Fibroblast of villous mesenchyme (primary cell): ENCODE measurements at regions not wholly inside any gene's neighbourhood (a gene's known extent, or its start where the extent isn't known, plus 50 kb on each side); places are given as distances from the start of the nearest gene placed in this dataset.

Experiments used
- DNase-seq: peaks from one replicate; pipeline ENCODE4 v3.0.0-alpha.2; 2010; ENCODE audit warnings: low read depth
- H3K4me3 ChIP-seq: 2 replicates; pipeline ENCODE4 v1.5.1; 2011; ENCODE audit warnings: low read depth, mild to moderate bottlenecking, low read length
- CTCF ChIP-seq: IDR thresholded peaks from 2 replicates; pipeline ENCODE4 v1.5.1; 2012; ENCODE audit warnings: low read depth, mild to moderate bottlenecking, low read length; ENCODE audit not compliant: insufficient read depth

GRCh38 chr4:108378164-108378563 is 209.4 kb upstream of the LEF1 start:
- H3K4me3 ChIP-seq, result no peak overlapping the region
- no peak for TF ChIP-seq CTCF
- no peak for DNase-seq

- no peak for DNase-seq
- TF ChIP-seq CTCF, result no peak
- no peak overlapping the region for H3K4me3 ChIP-seq
These were observed 208.3 kb upstream of the LEF1 start for GRCh38 chr4:108377021-108377420.

DNA sequence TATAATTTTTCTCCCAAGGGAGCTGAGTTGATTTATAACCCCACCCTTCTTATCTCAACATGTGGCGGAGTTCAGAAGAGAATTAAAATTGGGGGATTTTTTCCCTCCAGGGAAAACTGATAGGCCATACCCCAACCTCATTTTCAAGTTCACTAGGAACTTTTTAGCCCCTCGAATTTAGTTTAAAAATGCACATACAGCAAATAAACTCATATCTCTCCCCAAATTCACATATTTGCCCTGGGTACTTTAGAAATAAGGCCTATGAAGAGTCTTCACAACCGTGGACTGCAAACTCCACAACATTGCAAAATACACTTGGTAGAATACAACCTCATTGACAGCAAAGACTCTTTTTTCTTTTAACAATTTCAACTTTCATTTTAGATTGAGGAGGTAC is 206.7 kb upstream of the LEF1 start:
- H3K4me3 ChIP-seq, result no peak overlapping the region
- TF ChIP-seq CTCF, result no peak
- no peak for DNase-seq

DNA sequence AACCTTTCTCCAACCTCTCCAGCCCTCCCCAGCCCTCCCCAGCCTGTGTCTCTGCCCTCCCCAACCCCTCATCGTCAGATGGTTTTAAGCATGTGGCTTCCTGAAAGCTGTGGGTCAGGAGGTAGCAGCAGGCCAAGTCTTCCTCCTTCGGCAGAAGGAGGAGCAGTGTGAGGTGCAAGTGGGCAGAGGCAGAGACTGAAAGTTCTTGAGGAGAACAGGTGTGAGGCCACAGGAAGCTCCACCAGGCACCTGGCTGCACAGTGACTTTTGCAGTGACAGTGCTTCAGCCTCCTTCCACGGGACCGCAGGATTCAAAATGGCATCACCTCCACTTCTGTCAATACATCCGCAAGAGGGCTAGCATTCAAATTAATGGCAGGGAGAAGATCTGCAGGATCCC is 203.9 kb upstream of the LEF1 start:
- no peak for DNase-seq

GRCh38 chr4:108371282-108371681 is 202.6 kb upstream of the LEF1 start:
- H3K4me3 ChIP-seq, result no peak overlapping the region
- TF ChIP-seq CTCF, result no peak
- no peak for DNase-seq

More for the DNA sequence above, 203.9 kb upstream of the LEF1 start:
- TF ChIP-seq CTCF, result no peak
- no peak overlapping the region for H3K4me3 ChIP-seq

- H3K4me3 ChIP-seq, result no peak overlapping the region
- TF ChIP-seq CTCF, result no peak
- no peak for DNase-seq
These were observed 201.8 kb upstream of the LEF1 start for GRCh38 chr4:108370291-108371141.
